Spleen (tissue), 11 donors: ENCODE measurements at regions not wholly inside any gene's neighbourhood (a gene's known extent, or its start where the extent isn't known, plus 50 kb on each side); places are given as distances from the start of the nearest gene placed in this dataset.
"Not testable (repeated sequence)": the region's sequence is repeated elsewhere in the genome, so short reads cannot be mapped to it uniquely, and the experiment has no call there.

ENCODE experiments used
- DNase-seq: peaks from one replicate; pipeline ENCODE4 v3.0.0-alpha.2; 2020
- H3K27ac ChIP-seq, 8 donors: fragments of 200-600 bp; sonication (generic) in 7 of 8; 1 replicate in 4 of 8; 2 replicates in 4 of 8; pipeline versions ENCODE4 v1.5.0 to v1.8.0; 2016 to 2021; ENCODE audit warnings: inconsistent platforms in 4 of 8, mild to moderate bottlenecking in 4 of 8, moderate library complexity in 1 of 8
- H3K27me3 ChIP-seq, 7 donors: fragments of 200-600 bp; sonication (generic) in 6 of 7; replicated peaks in 1 of 7; 1 replicate in 4 of 7; 2 replicates in 3 of 7; pipeline versions ENCODE4 v1.5.0 to v1.8.0; 2016 to 2021; ENCODE audit warnings: inconsistent platforms in 3 of 7, mild to moderate bottlenecking in 1 of 7
- H3K36me3 ChIP-seq, 6 donors: fragments of 200-600 bp; sonication (generic) in 5 of 6; 1 replicate in 4 of 6; 2 replicates in 2 of 6; pipeline versions ENCODE4 v1.5.0 to v1.8.0; 2016 to 2021; ENCODE audit warnings: inconsistent platforms in 2 of 6
- H3K4me1 ChIP-seq, 6 donors: fragments of 200-600 bp; sonication (generic) in 5 of 6; 1 replicate in 3 of 6; 2 replicates in 3 of 6; pipeline versions ENCODE4 v1.5.0 to v1.8.0; 2016 to 2021; ENCODE audit warnings: inconsistent platforms in 3 of 6
- H3K4me3 ChIP-seq, 8 donors: fragments of 200-600 bp; sonication (generic) in 7 of 8; 1 replicate in 4 of 8; 2 replicates in 4 of 8; pipeline versions ENCODE4 v1.5.0 to v1.8.0; 2016 to 2021; ENCODE audit warnings: inconsistent platforms in 4 of 8, mild to moderate bottlenecking in 4 of 8, moderate library complexity in 2 of 8
- H3K9me3 ChIP-seq, 8 donors: fragments of 200-600 bp; sonication (generic) in 7 of 8; 1 replicate in 4 of 8; 2 replicates in 4 of 8; pipeline versions ENCODE4 v1.5.0 to v1.8.0; 2016 to 2021; ENCODE audit warnings: inconsistent platforms in 4 of 8
- CTCF ChIP-seq, 11 experiments: fragments of 200-600 bp in 7 of 11; fragments of 450-650 bp in 4 of 11; sonication (generic) in 4 of 11; IDR thresholded peaks in 8 of 11; conservative IDR thresholded peaks in 3 of 11; 1 replicate in 7 of 11; 2 replicates in 4 of 11; pipeline versions ENCODE4 v1.4.0 to v1.8.0; 2016 to 2021; ENCODE audit warnings: antibody characterized with exemption in 11 of 11, inconsistent platforms in 4 of 11, mild to moderate bottlenecking in 1 of 11
- POLR2A ChIP-seq, 3 donors: fragments of 450-650 bp; IDR thresholded peaks; one replicate each; pipeline ENCODE4 v1.5.1; 2017; ENCODE audit warnings: antibody characterized with exemption in 3 of 3, mild to moderate bottlenecking in 1 of 3
- POLR2AphosphoS5 ChIP-seq, 3 donors: sonication (generic); formaldehyde crosslinking; IDR thresholded peaks; one replicate each; pipeline ENCODE4 v1.5.1; 2017; ENCODE audit warnings: antibody characterized with exemption in 3 of 3
- WGBS, 5 donors: extraction: QIAGEN DNeasy Blood & Tissue Kit in 3 of 5; methylation state at CpG; one replicate each; pipeline versions ENCODE4 v1.1.5 to v1.1.7; 2013 to 2018; 5-methylcytosine and 5-hydroxymethylcytosine counted together
- intact Hi-C: fragments of 100-400 bp; cut with DNase I; formaldehyde crosslinking; loops from one replicate; pipeline ENCODE4 v1.15.0; 2023; ENCODE audit warnings: low total_unique reads
- donor health status: healthy with polysubstance abuse.
- donor health status: DM: no; HTN: no; CAD: no; lungs with moderate emphysema.
- donor health status: DM: no; HTN: no; CAD: no.
- donor health status: Bipolar disorder and iron deficiency.
- donor health status: healthy.
- donor health status: DM: no; HTN: no; CAD: no.
- donor health status: DM: yes; HTN: yes; CAD: no.

DNA sequence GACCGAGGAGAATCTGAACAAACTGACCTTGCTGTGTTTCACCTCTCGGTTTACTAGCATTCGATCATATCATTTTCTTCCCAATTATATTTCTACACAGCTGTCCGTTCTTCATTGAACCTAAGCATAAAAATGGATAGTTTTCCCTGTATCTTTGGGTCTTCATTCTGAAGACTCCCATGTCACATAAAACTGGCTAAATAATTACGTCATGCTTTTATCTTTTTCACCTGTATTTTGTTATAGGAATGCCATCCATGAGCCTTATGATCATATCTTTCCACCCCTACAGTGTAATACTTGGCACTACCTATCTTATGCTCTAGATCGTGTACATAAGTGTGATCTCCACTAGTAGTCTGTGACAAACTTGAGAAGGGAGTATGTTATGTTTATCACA is 456.1 kb downstream of the FGF13 start:
- Histone ChIP-seq H3K27me3 (no peaks in the 10 kb centered on the region), H3K4me1 (no peaks in the 10 kb centered on the region), H3K4me3 (no peak overlapping the region), H3K27ac (no peak overlapping the region), H3K9me3 (no peaks in the 10 kb centered on the region), H3K36me3 (no peaks in the 10 kb centered on the region)
- no peak for DNase-seq
- WGBS, 5 donors, result 70 to 91% (median 75%) methylated on average over 6 of the region's 6 CpGs
- intact Hi-C loops, result no loop called here
- TF ChIP-seq POLR2A (IDR thresholded peaks at IDR 0.05) (no peak), CTCF (IDR thresholded peaks at IDR 0.05 in 8 of 11, conservative IDR thresholded peaks at IDR 0.05 in 3 of 11) (no peak), POLR2AphosphoS5 (IDR thresholded peaks at IDR 0.05) (no peak)

GRCh38 chrX:138264095-138264494 is 447.4 kb downstream of the FGF13 start:
- H3K27me3 ChIP-seq, H3K9me3 ChIP-seq, DNase-seq, H3K36me3 ChIP-seq, H3K4me1 ChIP-seq, H3K27ac ChIP-seq, intact Hi-C loops, H3K4me3 ChIP-seq: not testable (repeated sequence)
- 58 to 89% (median 68%) methylated on average over 5 of the region's 5 CpGs for WGBS, 5 donors

- H3K4me3 ChIP-seq, result no peak overlapping the region
- no peaks in the 10 kb centered on the region for H3K36me3 ChIP-seq
- TF ChIP-seq POLR2AphosphoS5 (IDR thresholded peaks at IDR 0.05), result no peak
- TF ChIP-seq CTCF (IDR thresholded peaks at IDR 0.05 in 8 of 11, conservative IDR thresholded peaks at IDR 0.05 in 3 of 11), result no peak
- no peak for TF ChIP-seq POLR2A (IDR thresholded peaks at IDR 0.05)
- H3K9me3 ChIP-seq, result no peaks in the 10 kb centered on the region
- intact Hi-C loops, result no loop called here
- no peak for DNase-seq
- no peaks in the 10 kb centered on the region for H3K4me1 ChIP-seq
- no peak overlapping the region for H3K27ac ChIP-seq
- no peaks in the 10 kb centered on the region for H3K27me3 ChIP-seq
- 79 to 100% (median 95%) methylated on average over 1 of the region's 1 CpG for WGBS, 5 donors
These were observed 440.6 kb downstream of the FGF13 start for GRCh38 chrX:138270931-138271330.

DNA sequence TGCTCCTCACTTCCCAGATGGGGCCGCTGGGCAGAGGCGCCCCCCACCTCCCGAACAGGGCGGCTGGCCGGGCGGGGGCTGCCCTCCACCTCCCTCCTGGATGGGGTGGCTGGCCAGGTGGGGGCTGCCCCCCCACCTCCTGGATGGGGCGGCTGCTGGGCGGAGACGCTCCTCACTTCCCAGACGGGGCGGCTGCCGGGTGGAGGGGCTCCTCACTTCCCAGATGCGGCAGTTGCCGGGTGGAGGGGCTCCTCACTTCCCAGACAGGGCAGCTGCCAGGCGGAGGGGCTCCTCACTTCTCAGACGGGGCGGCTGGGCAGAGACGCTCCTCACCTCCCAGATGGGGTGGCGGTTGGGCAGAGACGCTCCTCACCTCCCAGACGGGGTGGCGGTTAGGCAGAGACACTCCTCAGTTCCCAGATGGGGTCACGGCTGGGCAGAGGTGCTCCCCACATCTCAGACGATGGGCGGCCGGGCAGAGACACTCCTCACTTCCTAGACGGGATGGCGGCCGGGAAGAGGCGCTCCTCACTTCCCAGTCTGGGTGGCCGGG is 428.8 kb downstream of the FGF13 start:
- H3K4me1 ChIP-seq, H3K27ac ChIP-seq, H3K9me3 ChIP-seq, H3K27me3 ChIP-seq, DNase-seq, H3K4me3 ChIP-seq, H3K36me3 ChIP-seq, intact Hi-C loops: not testable (repeated sequence)
- WGBS, 5 donors, result 82 to 94% (median 90%) methylated on average over 5 to 31 of the region's 31 CpGs

- Histone ChIP-seq H3K27ac (no peak overlapping the region), H3K4me1 (no peaks in the 10 kb centered on the region), H3K9me3 (no peaks in the 10 kb centered on the region), H3K27me3 (no peaks in the 10 kb centered on the region), H3K4me3 (no peak overlapping the region), H3K36me3 (no peaks in the 10 kb centered on the region)
- DNase-seq, result no peak
- WGBS, 5 donors, result 57 to 78% (median 66%) methylated on average over 1 to 3 of the region's 3 CpGs
- intact Hi-C loops, result no loop called here
- TF ChIP-seq POLR2A (IDR thresholded peaks at IDR 0.05) (no peak), POLR2AphosphoS5 (IDR thresholded peaks at IDR 0.05) (no peak), CTCF (IDR thresholded peaks at IDR 0.05 in 8 of 11, conservative IDR thresholded peaks at IDR 0.05 in 3 of 11) (no peak)
These were observed 424.2 kb downstream of the FGF13 start for GRCh38 chrX:138287205-138287877.
